Activated CD4-positive, CD25-positive, alpha-beta regulatory T cell treated with anti-CD3 and anti-CD28 coated beads, Interleukin-2, amount 50 U/mL, for 16 hours (primary cell): ENCODE measurements at regions not wholly inside any gene's neighbourhood (a gene's known extent, or its start where the extent isn't known, plus 50 kb on each side); places are given as distances from the start of the nearest gene placed in this dataset.

Experiments used
- DNase-seq: peaks from one replicate; pipeline ENCODE4 v3.0.0-alpha.2; 2020; ENCODE audit warnings: low read depth, low spot score

GRCh38 chr9:99582814-99583213 lies 238.9 kb upstream of the NR4A3 start:
- no peak for DNase-seq

GRCh38 chr9:99588299-99588698 lies 233.4 kb upstream of the NR4A3 start:
- DNase-seq = no peak

GRCh38 chr9:99588747-99589146 lies 232.9 kb upstream of the NR4A3 start:
- DNase-seq = no peak

- DNase-seq = no peak
Observed at GRCh38 chr9:99590410-99590809, 231.3 kb upstream of the NR4A3 start.

- no peak for DNase-seq
Observed at GRCh38 chr9:99590840-99591239, 230.8 kb upstream of the NR4A3 start.

GRCh38 chr9:99591770-99592169 lies 229.9 kb upstream of the NR4A3 start:
- DNase-seq = no peak

GRCh38 chr9:99592834-99593574 lies 228.7 kb upstream of the NR4A3 start:
- no peak for DNase-seq

GRCh38 chr9:99593610-99594009 lies 228.1 kb upstream of the NR4A3 start:
- DNase-seq = no peak

- DNase-seq = no peak
Observed at GRCh38 chr9:99594056-99594780, 227.5 kb upstream of the NR4A3 start.

GRCh38 chr9:99595796-99596195 lies 225.9 kb upstream of the NR4A3 start:
- DNase-seq = no peak

- no peak for DNase-seq
Observed at GRCh38 chr9:99601571-99602111, 220.0 kb upstream of the NR4A3 start.

- no peak for DNase-seq
Observed at GRCh38 chr9:99602854-99603253, 218.8 kb upstream of the NR4A3 start.

- no peak for DNase-seq
Observed at GRCh38 chr9:99605016-99605743, 216.5 kb upstream of the NR4A3 start.

- DNase-seq = no peak
Observed at GRCh38 chr9:99606296-99606695, 215.4 kb upstream of the NR4A3 start.

- DNase-seq = no peak
Observed at GRCh38 chr9:99606957-99607356, 214.7 kb upstream of the NR4A3 start.

GRCh38 chr9:99607842-99608448 lies 213.7 kb upstream of the NR4A3 start:
- DNase-seq = no peak

- DNase-seq = no peak
Observed at GRCh38 chr9:99614341-99614740, 207.3 kb upstream of the NR4A3 start.

- DNase-seq = no peak
Observed at GRCh38 chr9:99621040-99621439, 200.6 kb upstream of the NR4A3 start.

- no peak for DNase-seq
Observed at GRCh38 chr9:99622679-99623078, 199.0 kb upstream of the NR4A3 start.

GRCh38 chr9:99623780-99624364 lies 197.8 kb upstream of the NR4A3 start:
- DNase-seq = no peak

GRCh38 chr9:99624499-99625233 lies 197.0 kb upstream of the NR4A3 start:
- DNase-seq = no peak
